ENCODE measurements at regions not wholly inside any gene's neighbourhood (a gene's known extent, or its start where the extent isn't known, plus 50 kb on each side); places are given as distances from the start of the nearest gene placed in this dataset. TPM values are rescaled to one million over a fixed set of nuclear protein-coding genes. Genes with fewer than 3 reads are reported as not detected.

- H2AFZ ChIP-seq: no peak overlapping the region
- H3K27me3 ChIP-seq: no peaks in the 10 kb centered on the region
- no peaks in the 10 kb centered on the region for H3K9me3 ChIP-seq (ENCODE audit: low read depth)
- WGBS (ENCODE audit: low lambda C conversion rate, missing lambda C conversion rate): 95% methylated on average over 5 of the region's 5 CpGs
- H3K36me3 ChIP-seq (replicated peaks; ENCODE audit: insufficient read depth, low read depth): no peaks in the 10 kb centered on the region
- no peak for DNase-seq (ENCODE audit: low spot score)
- no peaks in the 10 kb centered on the region for H3K79me2 ChIP-seq
- H3K27ac ChIP-seq: no peak overlapping the region
- no peak overlapping the region for H3K4me3 ChIP-seq
- H3K4me2 ChIP-seq: no peak overlapping the region
- no peaks in the 10 kb centered on the region for H3K4me1 ChIP-seq (ENCODE audit: insufficient read depth)
- no peaks in the 10 kb centered on the region for H4K20me1 ChIP-seq (ENCODE audit: insufficient read depth, poor library complexity, severe bottlenecking)
- H3K9me2 ChIP-seq (replicated peaks; ENCODE audit: insufficient read depth): no peaks in the 10 kb centered on the region
- TF ChIP-seq EZH2 (IDR thresholded peaks at IDR 0.05; ENCODE audit: borderline replicate concordance) (no peak), CTCF (IDR thresholded peaks at IDR 0.05; ENCODE audit: poor library complexity) (no peak), EZH2phosphoT487 (IDR thresholded peaks at IDR 0.05; ENCODE audit: low read depth, severe bottlenecking, unreplicated experiment) (no peak)
Measured at GRCh38 chr16:27735031-27735430, 185.1 kb downstream of the KATNIP start.

GRCh38 chr16:27736431-27736830 lies 186.5 kb downstream of the KATNIP start:
- no peak for DNase-seq (ENCODE audit: low spot score)
- Histone ChIP-seq H3K27ac (no peak overlapping the region), H3K9me3 (ENCODE audit: low read depth) (no peaks in the 10 kb centered on the region), H3K9me2 (replicated peaks; ENCODE audit: insufficient read depth) (no peaks in the 10 kb centered on the region), H2AFZ (no peak overlapping the region), H3K4me3 (no peak overlapping the region), H4K20me1 (ENCODE audit: insufficient read depth, poor library complexity, severe bottlenecking) (no peaks in the 10 kb centered on the region), H3K79me2 (no peaks in the 10 kb centered on the region), H3K27me3 (no peaks in the 10 kb centered on the region), H3K4me1 (ENCODE audit: insufficient read depth) (no peaks in the 10 kb centered on the region), H3K4me2 (no peak overlapping the region), H3K36me3 (replicated peaks; ENCODE audit: insufficient read depth, low read depth) (no peaks in the 10 kb centered on the region)
- WGBS (ENCODE audit: low lambda C conversion rate, missing lambda C conversion rate): 94% methylated on average over 6 of the region's 6 CpGs
- TF ChIP-seq EZH2 (IDR thresholded peaks at IDR 0.05; ENCODE audit: borderline replicate concordance) (no peak), CTCF (IDR thresholded peaks at IDR 0.05; ENCODE audit: poor library complexity) (no peak), EZH2phosphoT487 (IDR thresholded peaks at IDR 0.05; ENCODE audit: low read depth, severe bottlenecking, unreplicated experiment) (no peak)

- Histone ChIP-seq H3K9me2 (replicated peaks; ENCODE audit: insufficient read depth) (no peaks in the 10 kb centered on the region), H3K9me3 (ENCODE audit: low read depth) (no peaks in the 10 kb centered on the region), H3K27me3 (no peaks in the 10 kb centered on the region), H3K4me2 (no peak overlapping the region), H2AFZ (no peak overlapping the region), H3K27ac (no peak overlapping the region), H3K4me3 (no peak overlapping the region), H3K4me1 (ENCODE audit: insufficient read depth) (no peaks in the 10 kb centered on the region), H3K79me2 (no peaks in the 10 kb centered on the region), H3K36me3 (replicated peaks; ENCODE audit: insufficient read depth, low read depth) (no peaks in the 10 kb centered on the region), H4K20me1 (ENCODE audit: insufficient read depth, poor library complexity, severe bottlenecking) (no peaks in the 10 kb centered on the region)
- no peak for TF ChIP-seq CTCF (IDR thresholded peaks at IDR 0.05; ENCODE audit: poor library complexity)
- no peak for TF ChIP-seq EZH2phosphoT487 (IDR thresholded peaks at IDR 0.05; ENCODE audit: low read depth, severe bottlenecking, unreplicated experiment)
- no peak for TF ChIP-seq EZH2 (IDR thresholded peaks at IDR 0.05; ENCODE audit: borderline replicate concordance)
- WGBS (ENCODE audit: low lambda C conversion rate, missing lambda C conversion rate): 75% methylated on average over 11 of the region's 11 CpGs
- DNase-seq (ENCODE audit: low spot score): no peak
Measured at GRCh38 chr16:27737513-27737912, 187.6 kb downstream of the KATNIP start.

Small RNA genes lying in the stretch of these regions (small RNA-seq; reads per million reads assigned to genes)
- gene RF00019: not detected
